HepG2 (cell line): ENCODE measurements at regions not wholly inside any gene's neighbourhood (a gene's known extent, or its start where the extent isn't known, plus 50 kb on each side); places are given as distances from the start of the nearest gene placed in this dataset.

Experiments used
- ELF3 ChIP-seq: IDR thresholded peaks from 2 replicates; pipeline ENCODE4 v1.6.1; 2016; ENCODE audit warnings: missing genetic modification reagents, missing compliant biosample characterization
- GABPA ChIP-seq, 2 experiments: IDR thresholded peaks; 2 replicates each; pipeline ENCODE4 v1.6.1; 2011 to 2016; ENCODE audit warnings: low read depth in 2 of 2, low read length in 1 of 2, missing biosample characterization in 1 of 2, missing genetic modification characterization in 1 of 2
- HNF1A ChIP-seq, 2 experiments: sonication (generic) in 1 of 2; formaldehyde crosslinking in 1 of 2; IDR thresholded peaks; 2 replicates each; pipeline versions ENCODE4 v1.4.0 to v1.6.1; 2016 to 2020; ENCODE audit warnings: borderline replicate concordance in 1 of 2, low read depth in 1 of 2, mild to moderate bottlenecking in 1 of 2, missing genetic modification reagents in 1 of 2
- HOMEZ ChIP-seq: IDR thresholded peaks from 2 replicates; pipeline ENCODE4 v1.6.1; 2016; ENCODE audit warnings: low read depth
- MED1 ChIP-seq: sonication (generic); formaldehyde crosslinking; IDR thresholded peaks from 2 replicates; pipeline ENCODE4 v1.4.0; 2020; ENCODE audit warnings: missing genetic modification reagents
- MXD4 ChIP-seq: IDR thresholded peaks from 2 replicates; pipeline ENCODE4 v1.6.1; 2016; ENCODE audit warnings: mild to moderate bottlenecking, missing biosample characterization, missing genetic modification reagents
- MYPOP ChIP-seq: sonication (generic); formaldehyde crosslinking; IDR thresholded peaks from 2 replicates; pipeline ENCODE4 v1.8.1; 2023; ENCODE audit warnings: mild to moderate bottlenecking, moderate library complexity, missing genetic modification reagents
- STAG1 ChIP-seq: sonication (generic); formaldehyde crosslinking; IDR thresholded peaks from 2 replicates; pipeline ENCODE4 v1.4.0; 2020; ENCODE audit warnings: missing genetic modification reagents
- TEAD2 ChIP-seq: sonication (generic); formaldehyde crosslinking; IDR thresholded peaks from 2 replicates; pipeline ENCODE4 v1.9.0; 2021; ENCODE audit warnings: missing genetic modification reagents
- THAP11 ChIP-seq: IDR thresholded peaks from 2 replicates; pipeline ENCODE4 v1.6.1; 2016; ENCODE audit warnings: missing biosample characterization, missing genetic modification reagents
- YEATS2 ChIP-seq: sonication (generic); formaldehyde crosslinking; IDR thresholded peaks from 2 replicates; pipeline ENCODE4 v1.4.0; 2020; ENCODE audit warnings: missing genetic modification reagents, borderline replicate concordance
- ZBTB7A ChIP-seq: sonication (generic); formaldehyde crosslinking; IDR thresholded peaks from 2 replicates; pipeline ENCODE4 v1.8.0; 2022; ENCODE audit warnings: mild to moderate bottlenecking, missing genetic modification reagents
- ZFX ChIP-seq: sonication (generic); formaldehyde crosslinking; IDR thresholded peaks from 2 replicates; pipeline ENCODE4 v1.4.0; 2020; ENCODE audit warnings: mild to moderate bottlenecking, low read depth, missing genetic modification reagents, moderate library complexity
- ZNF205 ChIP-seq: IDR thresholded peaks from 2 replicates; pipeline ENCODE4 v1.6.1; 2018; ENCODE audit warnings: missing biosample characterization, missing genetic modification reagents
- ZNF274 ChIP-seq: sonication (generic); formaldehyde crosslinking; IDR thresholded peaks from 2 replicates; pipeline ENCODE4 v1.5.1; 2020; ENCODE audit warnings: mild to moderate bottlenecking, missing genetic modification reagents
- ZNF547 ChIP-seq: sonication (generic); formaldehyde crosslinking; IDR thresholded peaks from 2 replicates; pipeline ENCODE4 v1.5.1; 2020; ENCODE audit warnings: mild to moderate bottlenecking, missing genetic modification reagents
- ZNF704 ChIP-seq: sonication (generic); formaldehyde crosslinking; IDR thresholded peaks from 2 replicates; pipeline ENCODE4 v1.8.1; 2023; ENCODE audit warnings: mild to moderate bottlenecking, inconsistent platforms, moderate library complexity, missing genetic modification reagents, borderline replicate concordance
- ZNF777 ChIP-seq: sonication (generic); formaldehyde crosslinking; IDR thresholded peaks from 2 replicates; pipeline ENCODE4 v1.4.0; 2020; ENCODE audit warnings: missing genetic modification reagents
- ZSCAN12 ChIP-seq: sonication (generic); formaldehyde crosslinking; IDR thresholded peaks from 2 replicates; pipeline ENCODE4 v1.9.0; 2021; ENCODE audit warnings: mild to moderate bottlenecking, missing genetic modification reagents

GRCh38 chr6:140897804-140898573 is 1234.7 kb upstream of the GJE1 start (continued):
- TF ChIP-seq ZNF274 (CRISPR knock-in tag), result no peak
- 0 out of 2 replicates have a peak, but pooled peaks have one; percentile 2 for TF ChIP-seq STAG1
- TF ChIP-seq MED1 (CRISPR knock-in tag), result no peak
- peak; percentile 79; the same call in 1 of the 2 replicates for TF ChIP-seq YEATS2 (CRISPR knock-in tag)
- TF ChIP-seq MXD4 (CRISPR knock-in tag), result no peak
- TF ChIP-seq ZFX (CRISPR knock-in tag), result peak; percentile 88
- no peak for TF ChIP-seq TEAD2 (CRISPR knock-in tag)
- TF ChIP-seq ZNF205 (CRISPR knock-in tag), result 0 out of 2 replicates have a peak, but pooled peaks have one; percentile 36
- no peak for TF ChIP-seq ZSCAN12 (CRISPR knock-in tag)
- peak; percentile 57 for TF ChIP-seq GABPA (IDR thresholded peaks at IDR 0.05; ENCODE audit: low read depth, low read length)
- TF ChIP-seq GABPA (CRISPR knock-in tag; IDR thresholded peaks at IDR 0.05; ENCODE audit: low read depth), result peak; percentile 89
- no peak for TF ChIP-seq ZNF777 (CRISPR knock-in tag)
- TF ChIP-seq ZNF704 (CRISPR knock-in tag), result no peak; the same call in 1 of the 2 replicates
- TF ChIP-seq THAP11 (CRISPR knock-in tag), result peak; percentile 69
- TF ChIP-seq ZBTB7A, result 0 out of 2 replicates have a peak, but pooled peaks have one; percentile 32
- TF ChIP-seq HOMEZ (CRISPR knock-in tag), result peak; percentile 89; the same call in 1 of the 2 replicates
- TF ChIP-seq HNF1A (IDR thresholded peaks at IDR 0.05; ENCODE audit: low read depth), result no peak
- no peak for TF ChIP-seq HNF1A (CRISPR knock-in tag; IDR thresholded peaks at IDR 0.05; ENCODE audit: borderline replicate concordance)
- TF ChIP-seq ELF3 (CRISPR knock-in tag), result peak; percentile 28; the same call in 1 of the 2 replicates
- TF ChIP-seq MYPOP (CRISPR knock-in tag), result no peak
- TF ChIP-seq ZNF547 (CRISPR knock-in tag), result 0 out of 2 replicates have a peak, but pooled peaks have one; percentile 23
